Activated CD8-positive, alpha-beta memory T cell treated with anti-CD3 and anti-CD28 coated beads, Interleukin-2, amount 50 U/mL, for 4 hours (primary cell): ENCODE measurements at regions not wholly inside any gene's neighbourhood (a gene's known extent, or its start where the extent isn't known, plus 50 kb on each side); places are given as distances from the start of the nearest gene placed in this dataset.

Source experiments
- DNase-seq: peaks from one replicate; pipeline ENCODE4 v3.0.0-alpha.2; 2020

GRCh38 chr18:71194438-71194837 is 905.6 kb downstream of the SOCS6 start:
- no peak for DNase-seq

GRCh38 chr18:71189581-71189980 is 900.7 kb downstream of the SOCS6 start:
- no peak for DNase-seq

GRCh38 chr18:71168557-71169145 is 879.8 kb downstream of the SOCS6 start:
- DNase-seq, result no peak

GRCh38 chr18:71136487-71136886 is 847.6 kb downstream of the SOCS6 start:
- DNase-seq, result no peak

GRCh38 chr18:71134122-71134521 is 845.3 kb downstream of the SOCS6 start:
- no peak for DNase-seq

GRCh38 chr18:71131918-71132317 is 843.1 kb downstream of the SOCS6 start:
- DNase-seq, result no peak

GRCh38 chr18:71130351-71130750 is 841.5 kb downstream of the SOCS6 start:
- no peak for DNase-seq

- DNase-seq, result no peak
These were observed 836.7 kb downstream of the SOCS6 start for GRCh38 chr18:71125581-71125980.

- no peak for DNase-seq
These were observed 827.7 kb downstream of the SOCS6 start for GRCh38 chr18:71116535-71116934.

GRCh38 chr18:71115261-71115660 is 826.4 kb downstream of the SOCS6 start:
- DNase-seq, result no peak

GRCh38 chr18:71114550-71115210 is 825.8 kb downstream of the SOCS6 start:
- no peak for DNase-seq

- no peak for DNase-seq
These were observed 818.4 kb downstream of the SOCS6 start for GRCh38 chr18:71107244-71107643.

GRCh38 chr18:71106701-71107100 is 817.9 kb downstream of the SOCS6 start:
- no peak for DNase-seq

- no peak for DNase-seq
These were observed 817.2 kb downstream of the SOCS6 start for GRCh38 chr18:71105994-71106546.

GRCh38 chr18:71105078-71105819 is 816.4 kb downstream of the SOCS6 start:
- DNase-seq, result no peak

- DNase-seq, result no peak
These were observed 790.8 kb downstream of the SOCS6 start for GRCh38 chr18:71079606-71080005.

GRCh38 chr18:71077451-71077850 is 788.6 kb downstream of the SOCS6 start:
- no peak for DNase-seq

- no peak for DNase-seq
These were observed 786.3 kb downstream of the SOCS6 start for GRCh38 chr18:71075147-71075546.

GRCh38 chr18:71068338-71068737 is 779.5 kb downstream of the SOCS6 start:
- DNase-seq, result no peak

- DNase-seq, result no peak
These were observed 761.0 kb downstream of the SOCS6 start for GRCh38 chr18:71049893-71050292.

GRCh38 chr18:71047882-71048281 is 759.0 kb downstream of the SOCS6 start:
- no peak for DNase-seq

GRCh38 chr18:71045331-71046065 is 756.7 kb downstream of the SOCS6 start:
- no peak for DNase-seq

GRCh38 chr18:71040161-71040560 is 751.3 kb downstream of the SOCS6 start:
- no peak for DNase-seq
